Endothelial cell of umbilical vein (primary cell): ENCODE measurements at regions not wholly inside any gene's neighbourhood (a gene's known extent, or its start where the extent isn't known, plus 50 kb on each side); places are given as distances from the start of the nearest gene placed in this dataset.

ENCODE experiments used
- POLR2A ChIP-seq: IDR thresholded peaks from 2 replicates; pipeline ENCODE4 v1.6.1; 2012; ENCODE audit warnings: low read depth, mild to moderate bottlenecking, control low read depth, low read length
- POLR2AphosphoS5 ChIP-seq: IDR thresholded peaks from 2 replicates; pipeline ENCODE4 v1.6.1; 2012; ENCODE audit warnings: low read depth, mild to moderate bottlenecking, control low read depth, low read length, moderate library complexity; ENCODE audit not compliant: insufficient read depth

- no peak for TF ChIP-seq POLR2A
- TF ChIP-seq POLR2AphosphoS5, result no peak
Measured at GRCh38 chrX:137164329-137164728, 130.5 kb upstream of the GPR101 start.
